ENCODE measurements at regions not wholly inside any gene's neighbourhood (a gene's known extent, or its start where the extent isn't known, plus 50 kb on each side); places are given as distances from the start of the nearest gene placed in this dataset.

DNA sequence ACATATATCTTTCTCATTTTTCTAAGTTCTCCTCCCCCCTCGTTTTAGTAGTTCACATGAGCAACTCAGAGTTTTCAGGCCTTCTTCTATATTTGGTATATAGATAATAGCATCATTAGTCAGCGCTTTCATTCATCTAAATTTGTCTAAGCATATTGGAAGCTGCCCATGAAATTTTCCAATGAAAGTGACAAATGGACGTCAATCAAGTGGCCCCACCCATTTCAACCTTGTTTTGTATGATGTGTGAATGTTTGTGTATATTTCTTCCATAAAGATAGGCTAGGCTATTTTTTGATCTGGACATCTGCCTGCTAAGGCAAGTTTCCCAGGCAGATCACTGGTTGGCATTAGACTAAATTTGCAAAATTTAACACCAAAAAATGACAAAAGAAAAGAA lies 104.0 kb upstream of the SSBP2 start:
- no peak for DNase-seq

DNA sequence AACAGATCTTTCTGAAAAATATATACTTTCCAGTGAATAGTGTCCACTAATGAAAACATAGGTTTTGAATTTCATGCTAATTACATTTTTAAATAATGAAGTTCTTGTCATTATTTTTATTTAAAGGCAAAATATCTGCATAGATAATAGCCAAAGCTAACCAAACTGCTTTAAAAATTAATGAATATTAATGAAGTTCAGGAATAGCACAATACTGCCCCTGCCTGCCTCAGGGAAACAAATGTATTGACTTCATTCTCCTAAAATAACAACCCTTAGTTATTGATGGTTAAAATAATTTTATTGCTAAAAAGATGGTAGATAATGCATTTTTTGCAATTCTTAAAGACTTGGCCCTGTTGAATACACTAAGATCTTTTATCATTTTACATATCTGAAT lies 103.6 kb upstream of the SSBP2 start:
- no peak for DNase-seq

- DNase-seq = no peak
Observed at GRCh38 chr5:81853030-81853357, 102.1 kb upstream of the SSBP2 start.

DNA sequence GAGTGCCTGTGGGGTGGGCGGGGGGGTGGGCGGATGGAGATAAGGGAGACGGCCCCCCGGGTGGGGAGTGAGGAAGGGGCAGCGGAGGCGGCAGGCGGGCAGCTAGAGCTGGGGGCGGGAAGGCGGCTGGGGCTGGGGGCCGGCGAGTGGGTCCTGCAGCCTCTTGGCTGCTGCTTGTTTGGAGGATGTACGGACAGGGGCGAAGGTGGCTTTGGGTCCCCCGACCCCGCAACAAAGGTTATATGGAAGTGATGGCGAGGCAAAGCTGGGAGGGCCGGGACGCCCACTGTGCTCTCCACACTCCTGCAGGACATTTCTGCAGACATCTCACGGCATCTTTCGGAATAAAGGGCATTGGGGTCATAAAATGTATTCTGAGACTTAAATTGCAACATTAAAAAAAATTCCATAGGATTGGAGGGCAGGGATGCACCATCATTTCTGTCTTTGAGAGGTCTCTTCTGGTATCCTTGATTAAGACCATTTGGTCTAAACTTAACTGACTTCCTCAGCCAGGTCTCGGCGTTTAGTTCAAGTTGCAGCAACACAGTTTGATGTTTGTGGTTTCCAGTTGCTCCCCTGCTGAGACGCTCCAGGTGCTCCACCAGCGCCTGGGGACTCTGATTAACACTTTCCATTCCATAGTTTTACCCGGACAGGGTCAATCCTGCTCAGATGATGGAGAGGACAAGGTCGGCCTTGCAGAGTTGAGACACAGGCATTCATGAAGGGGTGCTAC lies 101.6 kb upstream of the SSBP2 start:
- DNase-seq = peak; percentile 18

GRCh38 chr5:81851481-81852178 lies 100.7 kb upstream of the SSBP2 start:
- peak; percentile 91 for DNase-seq

DNA sequence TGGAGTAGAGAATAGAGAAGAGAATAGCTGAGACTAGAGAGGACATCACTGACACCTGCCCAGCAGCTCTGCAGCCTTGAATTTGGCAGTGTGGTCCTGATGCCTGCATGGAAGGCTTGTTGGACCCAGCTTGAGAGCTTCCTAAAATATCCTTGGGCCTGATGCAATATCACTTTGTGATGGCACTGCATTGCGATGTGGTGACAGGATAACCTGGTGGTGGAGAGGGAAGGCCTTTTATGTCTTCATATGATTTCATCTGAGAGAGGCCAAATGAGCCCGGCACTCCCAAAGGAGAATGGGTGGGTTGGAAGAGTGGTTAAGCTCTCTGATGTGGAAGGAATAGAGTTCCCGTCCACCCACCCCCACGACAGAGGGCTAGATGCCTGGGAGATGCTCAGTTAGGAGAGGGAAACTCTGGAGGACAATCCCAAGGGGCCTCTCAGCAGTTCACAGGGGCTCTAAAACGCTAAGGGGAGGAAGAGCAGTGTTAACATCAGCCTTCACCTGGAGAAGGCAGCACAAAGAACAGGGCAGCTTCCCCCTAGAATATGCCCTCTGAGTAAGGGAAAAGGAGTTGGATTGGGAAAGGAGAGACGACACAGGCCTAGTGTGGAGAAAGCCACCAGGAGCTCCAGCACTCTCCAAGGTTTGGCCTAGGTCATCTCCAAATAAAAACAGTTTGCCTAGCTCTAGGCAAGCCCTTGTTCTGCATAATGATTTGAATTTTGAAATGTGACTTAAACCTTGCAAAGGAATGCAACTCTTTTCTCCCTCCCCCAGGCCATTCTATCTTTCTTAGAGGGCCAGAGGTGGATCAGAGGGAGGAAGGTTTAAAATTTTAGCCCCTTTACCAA lies 99.8 kb upstream of the SSBP2 start:
- DNase-seq = no peak

DNA sequence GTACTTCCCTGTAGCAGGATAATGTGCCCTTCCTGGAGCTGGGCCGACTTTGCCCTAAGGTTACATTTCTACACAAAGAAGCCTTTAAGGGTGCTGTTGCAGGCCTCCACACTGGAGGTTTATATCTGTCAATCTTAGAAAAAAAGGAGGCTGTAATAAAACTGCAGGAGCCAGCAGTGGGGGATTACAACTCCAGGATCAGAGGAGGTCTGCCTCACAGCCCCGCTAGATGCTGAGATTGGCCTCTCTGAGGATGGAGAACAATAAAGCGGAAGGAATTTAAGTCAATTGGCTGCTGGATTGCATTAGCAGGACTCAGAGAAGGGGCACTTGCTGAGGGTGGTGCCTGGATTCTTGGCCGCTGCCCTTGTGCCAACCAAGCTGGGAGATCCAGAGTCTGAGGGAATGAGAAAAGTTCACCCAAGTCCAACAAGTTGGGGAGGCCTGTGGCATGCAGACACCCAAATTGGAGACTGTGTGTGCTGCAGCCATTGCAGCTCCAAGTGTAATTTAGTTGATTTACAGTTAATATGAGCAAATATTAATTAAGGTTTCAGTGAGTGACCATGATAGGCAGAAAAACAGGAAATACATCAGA lies 99.0 kb upstream of the SSBP2 start:
- no peak for DNase-seq

GRCh38 chr5:81848362-81848880 lies 97.5 kb upstream of the SSBP2 start:
- DNase-seq = no peak

DNA sequence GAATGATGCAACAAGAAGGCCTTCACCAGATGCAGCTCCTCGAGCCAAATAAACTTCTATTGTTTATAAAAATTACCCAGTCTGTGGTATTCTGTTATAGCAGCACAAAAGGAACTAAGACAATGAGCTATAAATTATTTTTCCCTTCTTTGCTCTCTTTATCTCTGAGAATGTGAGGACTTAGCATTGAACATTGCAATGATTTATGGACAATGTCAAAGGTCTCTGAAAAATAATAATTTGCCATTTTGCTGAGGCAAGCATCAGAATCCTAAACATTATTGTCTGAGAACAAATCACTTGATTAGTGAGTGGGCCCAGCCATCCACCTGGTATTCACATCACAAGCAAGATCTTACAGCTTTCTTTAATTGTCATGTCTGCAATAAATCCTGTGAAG lies 95.4 kb upstream of the SSBP2 start:
- no peak for DNase-seq

DNA sequence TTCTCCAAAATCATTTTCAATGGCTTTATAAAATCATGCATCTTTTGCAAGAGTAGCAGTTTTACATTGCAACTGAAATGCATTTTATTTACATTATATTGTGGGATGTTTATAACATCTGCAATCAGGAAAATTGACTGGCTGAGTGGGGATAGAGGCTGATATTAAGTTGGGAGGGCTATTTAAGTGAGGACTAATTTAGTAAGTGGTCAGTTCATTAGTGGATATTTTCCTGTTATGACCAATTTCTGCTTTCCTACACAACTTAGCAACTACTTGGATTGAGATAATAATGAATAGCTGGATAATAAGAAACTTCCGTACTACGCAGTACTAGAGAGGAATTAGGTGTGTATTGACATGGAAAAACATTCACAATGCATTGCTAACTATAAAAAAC lies 92.9 kb upstream of the SSBP2 start:
- DNase-seq = no peak

DNA sequence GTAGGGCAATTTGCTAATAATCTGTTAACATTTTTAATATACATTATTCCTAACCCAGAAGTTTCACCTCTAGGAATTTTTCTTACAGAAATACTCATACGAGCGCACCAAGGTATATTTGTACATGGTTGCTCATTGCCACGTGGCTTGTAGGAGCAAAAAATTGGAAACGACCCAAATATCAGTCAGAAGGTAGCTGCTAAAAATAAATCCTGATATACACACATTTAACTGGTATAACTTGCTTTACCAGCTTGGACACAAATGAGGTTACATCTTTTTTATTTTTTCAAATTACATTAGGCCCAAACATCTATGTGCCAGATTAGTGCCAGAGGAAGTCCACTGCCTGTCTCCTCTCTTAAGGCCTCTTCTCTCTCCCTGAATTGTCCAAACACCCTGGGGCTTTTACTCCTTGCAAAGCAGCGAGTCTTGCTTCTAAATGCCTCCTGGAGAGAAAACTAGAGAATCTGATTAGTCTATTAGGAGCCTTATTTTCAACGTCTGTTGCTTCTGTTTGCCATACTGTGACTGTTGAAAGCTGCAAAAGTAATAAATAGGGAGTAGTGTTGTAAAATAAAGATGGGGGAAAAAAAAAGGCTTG lies 92.0 kb upstream of the SSBP2 start:
- no peak for DNase-seq

- no peak for DNase-seq
Observed at GRCh38 chr5:81839034-81839433, 88.1 kb upstream of the SSBP2 start.

DNA sequence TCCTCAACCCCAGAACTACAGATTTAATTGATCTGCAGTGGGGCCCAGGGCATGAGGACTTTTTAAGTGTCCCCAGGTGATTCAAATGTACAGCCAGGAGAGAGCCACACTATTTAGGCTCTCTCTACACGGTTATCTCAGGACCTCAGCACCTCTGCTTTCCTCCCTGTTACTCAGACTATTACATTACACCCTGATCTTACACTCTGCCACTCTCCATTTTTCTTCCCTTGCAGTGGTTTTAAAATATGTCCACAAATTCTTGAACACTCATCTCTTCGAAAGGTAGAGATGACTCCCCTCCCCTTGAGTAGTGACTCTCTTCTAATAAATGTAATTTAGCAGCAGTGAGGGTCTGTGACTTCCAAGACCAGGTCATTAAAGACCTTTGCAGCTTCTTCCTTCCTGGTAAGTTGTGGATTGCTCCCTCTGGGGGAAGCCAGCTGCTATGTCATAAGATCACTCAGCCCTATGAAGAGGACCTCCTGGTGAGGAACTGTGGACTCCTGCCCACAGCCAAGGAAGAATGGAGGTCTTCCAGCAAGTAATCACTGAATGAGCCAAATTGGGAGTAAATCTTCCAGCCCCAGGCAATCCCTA lies 87.5 kb upstream of the SSBP2 start:
- peak; percentile 51 for DNase-seq

- DNase-seq = no peak
Observed at GRCh38 chr5:81837667-81838306, 86.9 kb upstream of the SSBP2 start.

- DNase-seq = no peak
Observed at GRCh38 chr5:81835814-81836367, 85.0 kb upstream of the SSBP2 start.

GRCh38 chr5:81834021-81834660 lies 83.2 kb upstream of the SSBP2 start:
- DNase-seq = no peak

- no peak for DNase-seq
Observed at GRCh38 chr5:81830596-81830995, 79.7 kb upstream of the SSBP2 start.

DNA sequence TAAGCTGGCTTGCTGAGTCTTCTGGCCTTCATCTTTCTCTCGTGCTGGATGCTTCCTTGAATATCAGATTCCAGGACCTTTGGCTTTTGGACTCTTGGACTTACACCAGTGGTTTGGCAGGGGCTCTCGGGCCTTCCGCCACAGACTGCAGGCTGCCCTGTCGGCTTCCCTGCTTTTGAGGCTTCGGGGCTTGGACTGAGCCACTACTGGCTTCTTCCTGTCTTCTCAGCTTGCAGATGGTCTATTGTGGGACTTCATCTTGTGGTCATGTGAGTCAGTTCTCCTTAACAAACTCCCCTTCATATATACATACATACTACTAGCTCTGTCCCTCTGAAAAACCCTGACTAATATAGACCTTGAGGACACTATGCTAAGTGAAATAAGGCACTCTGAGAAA lies 78.3 kb upstream of the SSBP2 start:
- DNase-seq = no peak

DNA sequence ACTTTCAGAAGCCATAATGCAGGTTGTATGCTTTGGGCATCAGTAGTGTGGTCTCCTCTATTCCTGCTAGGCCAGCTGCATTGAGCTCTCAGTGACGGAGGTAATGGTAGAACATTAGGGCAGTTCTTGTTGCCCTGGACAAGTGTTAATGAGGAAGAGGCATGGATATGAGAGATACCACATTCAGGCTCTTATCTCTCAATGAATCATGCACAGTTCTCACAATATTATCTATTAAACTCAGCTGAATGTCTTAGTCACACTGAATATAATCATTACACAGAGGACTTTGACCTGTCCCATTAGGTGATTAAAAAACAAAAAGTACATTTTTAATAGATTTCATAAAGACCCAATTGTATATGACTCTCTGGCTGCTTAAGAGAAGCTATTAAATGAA lies 76.6 kb upstream of the SSBP2 start:
- no peak for DNase-seq

- DNase-seq = no peak
Observed at GRCh38 chr5:81826128-81826527, 75.2 kb upstream of the SSBP2 start.

- no peak for DNase-seq
Observed at GRCh38 chr5:81825237-81825636, 74.3 kb upstream of the SSBP2 start.

All from CD4-positive, alpha-beta T cell treated with Interleukin-10 for 1 hour (primary cell).